ENCODE measurements at regions not wholly inside any gene's neighbourhood (a gene's known extent, or its start where the extent isn't known, plus 50 kb on each side); places are given as distances from the start of the nearest gene placed in this dataset.

GRCh38 chr3:117637666-117638065, 928.1 kb downstream of the TUSC7 start:
- Histone ChIP-seq H3K4me1 (no peaks in the 10 kb centered on the region), H3K27ac (no peak overlapping the region), H3K4me3 (no peak overlapping the region), H3K27me3 (no peaks in the 10 kb centered on the region), H3K9me3 (no peaks in the 10 kb centered on the region), H3K36me3 (no peaks in the 10 kb centered on the region)
- intact Hi-C loops (cut with DNase I), result no loop called here
- DNase-seq (ENCODE audit: extremely low spot score in 2 of 2), result no peak
- TF ChIP-seq POLR2A (IDR thresholded peaks at IDR 0.05) (no peak), CTCF (IDR thresholded peaks at IDR 0.05) (no peak), POLR2AphosphoS5 (IDR thresholded peaks at IDR 0.05; ENCODE audit: insufficient read depth in 1 of 2, low read depth in 1 of 2) (no peak)

GRCh38 chr3:117644203-117644602, 934.6 kb downstream of the TUSC7 start:
- Histone ChIP-seq H3K9me3 (no peaks in the 10 kb centered on the region), H3K4me3 (no peak overlapping the region), H3K27me3 (no peaks in the 10 kb centered on the region), H3K36me3 (no peaks in the 10 kb centered on the region), H3K4me1 (no peaks in the 10 kb centered on the region), H3K27ac (no peak overlapping the region)
- TF ChIP-seq POLR2A (IDR thresholded peaks at IDR 0.05) (no peak), POLR2AphosphoS5 (IDR thresholded peaks at IDR 0.05; ENCODE audit: insufficient read depth in 1 of 2, low read depth in 1 of 2) (no peak), CTCF (IDR thresholded peaks at IDR 0.05) (no peak)
- DNase-seq (ENCODE audit: extremely low spot score in 2 of 2), result no peak
- intact Hi-C loops (cut with DNase I), result no loop called here

GRCh38 chr3:117645561-117646242, 936.1 kb downstream of the TUSC7 start:
- intact Hi-C loops (cut with DNase I), result no loop called here
- no peak for DNase-seq (ENCODE audit: extremely low spot score in 2 of 2)
- Histone ChIP-seq H3K9me3 (no peaks in the 10 kb centered on the region), H3K27ac (no peak overlapping the region), H3K27me3 (no peaks in the 10 kb centered on the region), H3K4me3 (no peak overlapping the region), H3K4me1 (no peaks in the 10 kb centered on the region), H3K36me3 (no peaks in the 10 kb centered on the region)
- TF ChIP-seq POLR2AphosphoS5 (IDR thresholded peaks at IDR 0.05; ENCODE audit: insufficient read depth in 1 of 2, low read depth in 1 of 2), result no peak
- TF ChIP-seq CTCF (IDR thresholded peaks at IDR 0.05), result no peak
- no peak for TF ChIP-seq POLR2A (IDR thresholded peaks at IDR 0.05)

GRCh38 chr3:117647435-117647834, 937.9 kb downstream of the TUSC7 start:
- Histone ChIP-seq H3K4me3 (no peak overlapping the region), H3K27ac (no peak overlapping the region), H3K4me1 (no peaks in the 10 kb centered on the region), H3K9me3 (no peaks in the 10 kb centered on the region), H3K27me3 (no peaks in the 10 kb centered on the region), H3K36me3 (no peaks in the 10 kb centered on the region)
- DNase-seq (ENCODE audit: extremely low spot score in 2 of 2), result no peak
- intact Hi-C loops (cut with DNase I), result no loop called here
- no peak for TF ChIP-seq POLR2A (IDR thresholded peaks at IDR 0.05)
- no peak for TF ChIP-seq CTCF (IDR thresholded peaks at IDR 0.05)

- DNase-seq (ENCODE audit: extremely low spot score in 2 of 2), result no peak
- Histone ChIP-seq H3K27ac (no peak overlapping the region), H3K36me3 (no peaks in the 10 kb centered on the region), H3K27me3 (no peaks in the 10 kb centered on the region), H3K4me1 (no peaks in the 10 kb centered on the region), H3K4me3 (no peak overlapping the region), H3K9me3 (no peaks in the 10 kb centered on the region)
- no peak for TF ChIP-seq POLR2A (IDR thresholded peaks at IDR 0.05)
- intact Hi-C loops (cut with DNase I), result no loop called here
These were observed 941.7 kb downstream of the TUSC7 start for GRCh38 chr3:117651246-117651645.
